HG02840 (cell line): ENCODE measurements at regions not wholly inside any gene's neighbourhood (a gene's known extent, or its start where the extent isn't known, plus 50 kb on each side); places are given as distances from the start of the nearest gene placed in this dataset.

Source experiments
- ATAC-seq: cut with Tn5 transposase; IDR thresholded peaks from one replicate; pipeline ENCODE4 v1.9.1; 2021; ENCODE audit warnings: mild to moderate bottlenecking, moderate library complexity, moderate number of reproducible peaks; ENCODE audit not compliant: unreplicated experiment, low FRiP score

DNA sequence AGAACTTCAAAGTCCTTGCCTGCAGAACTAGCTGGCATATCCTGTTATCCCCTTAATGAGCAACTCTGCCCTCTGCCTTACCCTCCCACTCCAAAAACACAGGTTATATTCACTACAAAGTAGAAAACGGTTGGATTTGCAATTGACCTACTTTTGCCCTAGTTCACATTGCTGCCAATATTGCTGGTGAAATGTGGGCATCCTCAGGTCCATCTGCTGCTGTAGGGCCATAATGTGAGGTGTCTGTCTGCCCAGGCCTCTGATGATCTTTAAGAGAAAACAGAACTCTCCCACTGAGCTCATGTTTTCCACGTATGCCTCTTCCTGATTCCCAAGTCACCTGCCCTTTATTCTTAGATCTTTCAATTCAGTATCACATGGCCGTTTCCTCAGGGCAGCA, 294.0 kb upstream of the CDH20 start:
- ATAC-seq: no peak

DNA sequence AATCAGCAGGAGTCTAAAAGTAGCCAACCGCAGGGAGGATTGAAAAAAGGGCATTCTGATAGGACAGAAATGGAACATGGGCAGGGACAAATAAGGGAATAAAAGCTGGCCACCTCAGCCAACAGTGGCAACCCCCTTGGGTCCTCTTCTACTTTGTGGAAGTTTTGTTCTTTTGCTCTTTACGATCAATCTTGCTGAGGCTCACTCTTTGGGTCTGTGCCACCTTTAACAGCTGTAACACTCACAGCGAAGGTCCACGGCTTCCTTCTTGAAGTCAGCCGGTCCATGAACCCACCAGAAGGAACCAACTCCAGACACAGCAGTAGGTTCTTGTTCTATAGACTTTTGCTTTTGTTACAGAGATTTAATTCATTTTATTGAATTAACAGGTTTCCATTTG, 285.4 kb upstream of the CDH20 start:
- ATAC-seq: no peak

DNA sequence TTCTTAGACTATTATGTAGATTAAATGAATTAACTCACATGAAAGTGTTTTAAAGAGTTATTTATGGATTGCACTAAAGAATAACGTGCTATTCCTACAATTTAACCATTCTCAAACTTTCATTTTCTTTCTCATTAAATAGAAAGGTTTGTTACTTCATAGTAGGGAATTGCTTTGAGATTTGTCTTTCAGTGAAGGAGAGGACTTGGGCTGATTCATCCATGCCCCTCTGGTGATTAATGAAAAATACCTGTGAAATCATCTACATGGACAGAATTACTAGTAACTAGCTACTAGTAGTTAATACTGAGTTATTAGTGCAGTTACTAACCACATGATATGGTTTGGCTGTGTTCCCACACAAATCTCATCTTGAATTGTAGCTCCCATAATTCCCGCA, 275.8 kb upstream of the CDH20 start:
- no peak for ATAC-seq

DNA sequence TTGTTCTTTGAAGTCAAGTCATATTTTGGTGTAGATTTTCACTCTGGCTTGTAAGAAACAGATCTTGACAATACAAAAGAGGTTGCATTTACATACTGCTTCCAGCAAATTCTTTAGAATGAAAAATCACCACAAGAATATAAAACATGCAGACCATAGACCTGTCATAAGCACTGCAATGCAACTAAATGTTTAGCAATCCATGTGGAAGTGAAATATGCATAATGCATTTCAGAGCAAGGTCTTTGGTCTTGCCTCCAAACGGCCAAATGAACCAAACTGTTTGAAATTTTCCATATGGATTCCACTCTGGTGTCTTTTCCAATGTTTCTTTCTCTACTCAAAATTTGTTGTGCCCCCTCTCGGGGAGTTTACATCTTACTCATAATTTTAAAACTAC, 271.0 kb upstream of the CDH20 start:
- ATAC-seq: no peak

DNA sequence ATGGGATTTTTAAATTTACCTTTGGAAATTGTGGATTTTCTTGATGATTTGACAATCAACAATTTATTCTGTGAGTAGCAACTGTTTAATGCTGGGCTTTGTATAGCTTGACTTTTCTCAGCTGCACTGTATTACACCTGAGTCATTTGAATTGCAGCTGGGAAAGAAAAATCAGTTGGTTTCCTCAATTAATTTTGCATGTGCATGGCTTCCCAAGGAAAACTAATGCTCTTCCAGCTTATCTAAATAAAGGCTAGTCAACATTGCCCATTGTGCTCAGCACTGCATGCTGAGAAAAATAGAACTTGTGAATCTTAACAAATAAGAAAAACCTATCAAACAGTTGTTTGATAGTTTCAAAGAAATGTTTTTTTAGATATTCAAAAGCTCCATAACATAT, 268.3 kb upstream of the CDH20 start:
- no peak for ATAC-seq

DNA sequence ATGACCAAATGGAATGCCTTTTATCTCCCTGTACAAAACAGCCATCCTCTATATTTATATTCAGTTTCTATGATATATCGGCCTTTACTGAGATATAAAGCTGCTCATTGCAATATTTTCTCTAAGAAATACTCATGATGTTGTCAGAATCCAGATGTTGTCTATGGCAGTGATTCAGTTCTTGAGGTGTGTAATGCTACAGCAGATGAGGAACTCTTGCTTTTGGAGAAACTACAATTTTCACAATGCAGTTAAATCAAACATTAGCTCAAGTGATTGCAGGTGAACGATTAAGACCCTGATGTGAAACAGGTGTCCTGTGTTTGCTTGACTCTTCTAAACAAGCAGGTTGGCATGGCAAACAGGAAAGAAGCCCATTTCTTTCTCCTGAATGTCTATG, 256.2 kb upstream of the CDH20 start:
- no peak for ATAC-seq

DNA sequence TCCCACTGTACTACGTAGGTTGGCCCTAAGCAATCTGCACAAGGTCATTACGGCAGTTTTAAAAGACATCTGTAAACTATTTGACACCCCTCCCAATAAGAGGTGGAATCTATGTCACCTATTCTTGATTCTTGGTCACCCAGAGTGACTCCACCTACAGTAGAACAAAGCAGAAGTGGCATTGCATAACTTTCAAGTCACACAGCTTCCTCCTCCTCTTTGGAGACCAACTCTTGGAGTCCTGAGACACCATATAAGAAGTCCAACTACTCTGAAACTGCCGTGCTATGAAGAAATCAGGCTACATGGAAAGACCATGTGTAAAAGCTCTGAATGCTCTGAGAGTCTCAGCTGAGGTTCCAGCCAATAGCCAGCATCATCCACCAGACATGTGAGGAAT, 253.5 kb upstream of the CDH20 start:
- ATAC-seq: no peak

DNA sequence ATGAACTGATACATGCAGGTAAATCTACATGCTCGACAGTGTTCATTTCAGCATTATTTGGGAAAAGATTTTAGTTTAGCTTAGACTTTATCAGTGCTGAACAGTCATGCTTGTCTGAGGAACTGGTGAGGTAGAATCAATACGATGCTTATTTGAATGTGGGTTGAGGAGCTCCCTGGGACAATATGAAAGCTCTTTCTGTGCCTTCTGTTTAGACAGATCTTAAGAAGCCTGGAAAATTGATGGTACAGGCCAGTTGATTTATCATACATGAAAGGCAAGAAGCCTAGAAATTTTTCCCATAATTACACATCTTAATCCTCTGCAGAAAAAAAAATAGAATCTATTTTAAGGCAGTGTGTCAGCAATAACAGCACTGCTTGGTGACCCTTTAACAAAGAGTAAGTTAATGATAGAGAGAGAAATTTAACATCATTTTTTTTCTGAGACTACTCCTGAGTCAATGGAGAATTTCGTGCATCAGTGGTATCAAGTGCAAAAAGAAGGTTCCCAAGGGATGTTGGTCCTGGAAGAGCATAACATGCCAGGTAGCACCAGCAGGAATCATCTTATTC, 252.2 kb upstream of the CDH20 start:
- ATAC-seq: no peak

DNA sequence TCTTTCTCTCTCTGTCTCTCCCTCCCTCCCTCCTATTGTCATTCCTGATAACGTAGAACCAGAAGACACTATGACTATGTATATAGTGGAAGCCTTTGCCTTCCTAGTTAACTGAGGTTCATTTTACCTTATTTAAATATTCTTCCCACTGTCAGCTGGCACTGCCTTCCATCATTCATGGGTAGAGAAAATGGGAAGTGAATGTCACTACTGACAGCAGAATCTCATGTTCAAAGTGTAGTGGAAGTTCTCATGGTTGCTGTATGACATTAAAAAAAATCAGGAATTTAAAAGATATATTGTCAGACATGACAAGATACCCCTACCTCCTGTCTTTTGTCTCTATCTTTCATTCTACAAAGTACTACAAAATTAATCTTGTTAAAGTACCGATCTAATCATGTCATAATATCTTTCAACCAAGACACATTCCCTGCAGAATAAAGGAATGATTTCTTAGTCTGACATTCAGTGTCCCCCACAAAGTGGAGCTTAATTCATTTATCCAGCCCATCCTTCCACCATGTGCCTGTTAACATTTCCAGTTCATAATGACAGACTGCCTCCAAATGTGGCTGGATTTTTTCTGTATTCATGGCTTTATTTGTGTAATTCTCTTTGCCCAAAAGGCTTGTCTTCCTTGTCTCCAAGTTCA, 250.1 kb upstream of the CDH20 start:
- no peak for ATAC-seq

DNA sequence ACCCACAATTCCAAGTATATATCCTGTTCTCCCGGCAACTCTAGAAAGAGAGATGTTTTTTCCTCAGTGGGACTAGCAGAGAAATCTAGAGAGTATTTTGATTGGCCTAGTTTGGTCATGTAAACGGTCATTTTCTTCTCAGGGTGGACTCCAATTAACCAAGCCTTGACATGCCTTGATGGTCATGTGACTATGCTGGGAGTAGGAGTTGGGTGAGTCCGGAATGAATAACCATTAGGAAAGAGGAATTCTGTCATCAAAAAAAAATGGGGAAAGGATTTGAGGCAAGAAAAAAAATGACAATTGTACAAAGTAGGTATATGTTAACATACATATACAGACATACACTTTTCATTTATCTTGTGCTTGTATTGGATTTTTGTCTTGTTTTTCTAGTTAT, 248.2 kb upstream of the CDH20 start:
- no peak for ATAC-seq

DNA sequence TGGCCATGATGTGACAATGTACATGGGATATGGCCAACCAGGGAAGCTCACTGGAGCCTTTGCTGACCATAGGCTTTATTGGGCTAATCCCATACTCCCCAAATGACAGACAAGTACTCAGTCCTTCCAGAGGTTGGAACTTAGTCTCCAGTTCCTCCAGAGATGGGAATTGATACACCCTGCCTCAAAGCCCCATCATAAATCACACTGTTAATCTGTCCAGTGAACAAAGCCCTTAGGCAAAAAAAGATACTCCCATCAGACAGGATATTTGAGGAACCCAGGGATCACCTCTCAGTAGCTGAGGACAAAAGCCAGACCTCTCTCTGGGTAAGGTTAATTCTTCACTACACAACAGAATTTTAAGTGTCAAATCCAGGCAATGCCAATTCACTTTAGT, 247.5 kb upstream of the CDH20 start:
- no peak for ATAC-seq

DNA sequence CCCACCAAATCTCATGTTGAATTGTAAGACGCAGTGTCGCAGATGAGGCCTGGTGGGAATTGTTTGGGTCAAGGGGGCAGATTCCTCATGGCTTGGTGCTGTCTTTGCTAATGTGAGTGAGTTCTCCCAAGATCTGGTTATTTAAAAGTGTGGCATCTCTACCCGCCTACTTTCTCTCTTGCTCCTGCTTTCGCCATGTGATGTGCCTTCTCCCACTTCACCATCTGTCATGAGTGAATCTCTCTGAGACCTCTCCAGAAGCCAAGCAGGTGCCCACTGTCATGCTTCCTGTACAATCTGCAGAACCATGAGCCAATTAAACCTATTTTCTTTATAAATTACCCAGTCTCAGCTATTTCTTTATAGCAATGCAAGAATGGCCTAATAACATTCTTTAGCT, 246.6 kb upstream of the CDH20 start:
- no peak for ATAC-seq

DNA sequence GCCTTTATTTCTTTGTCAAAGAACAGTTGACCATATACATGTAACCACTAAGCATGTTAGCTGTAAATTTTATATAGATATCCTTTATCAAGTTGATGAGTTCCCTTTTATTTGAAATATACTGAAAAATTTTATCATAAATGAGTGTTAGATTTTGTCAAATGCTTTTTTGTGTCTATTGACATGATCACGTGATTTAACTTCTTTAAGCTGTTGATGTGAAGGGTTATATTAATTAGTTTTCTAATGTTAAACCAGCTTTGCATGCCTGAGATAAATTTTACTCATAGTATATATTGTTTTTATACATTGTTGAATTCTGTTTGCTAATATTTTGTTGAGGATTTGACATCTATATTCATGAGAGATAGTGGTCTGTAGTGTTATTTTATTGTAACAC, 241.9 kb upstream of the CDH20 start:
- ATAC-seq: no peak

DNA sequence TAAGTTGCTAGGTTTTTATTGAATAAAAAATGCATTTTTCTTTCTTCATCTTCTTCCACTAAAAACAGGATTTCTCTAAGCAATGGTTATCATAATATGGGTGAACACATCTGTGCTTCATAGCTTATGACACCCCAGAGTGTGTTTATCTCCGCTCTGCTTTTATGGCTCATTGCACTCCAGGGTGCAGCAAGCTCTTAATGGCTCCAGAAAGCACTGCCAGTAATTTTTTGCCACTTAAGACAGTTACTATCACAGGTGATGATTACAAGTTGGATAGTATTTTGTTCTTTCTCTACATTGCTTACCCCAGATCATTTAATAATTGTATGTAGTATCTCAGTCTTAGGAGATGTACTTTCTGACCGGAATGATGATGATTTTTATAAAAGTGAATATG, 239.3 kb upstream of the CDH20 start:
- ATAC-seq: no peak

DNA sequence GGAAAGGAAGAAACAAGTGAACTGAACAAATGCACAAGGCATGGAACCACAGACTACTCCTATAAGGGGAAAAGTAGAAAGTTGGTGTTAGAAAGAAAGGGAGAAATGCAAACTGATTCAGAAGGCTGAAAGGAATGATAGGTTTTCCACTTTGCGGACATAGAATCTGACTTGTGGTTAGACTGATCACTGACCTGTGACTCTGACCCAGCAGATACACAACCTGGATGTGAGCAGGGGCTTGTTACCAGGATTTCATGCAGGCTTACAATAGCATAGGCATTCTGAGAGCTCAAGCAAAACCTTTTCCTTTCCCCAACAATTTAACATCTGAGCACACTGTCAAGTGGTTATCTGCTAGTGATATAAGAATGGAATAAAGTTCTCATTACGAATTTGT, 237.0 kb upstream of the CDH20 start:
- ATAC-seq: no peak

DNA sequence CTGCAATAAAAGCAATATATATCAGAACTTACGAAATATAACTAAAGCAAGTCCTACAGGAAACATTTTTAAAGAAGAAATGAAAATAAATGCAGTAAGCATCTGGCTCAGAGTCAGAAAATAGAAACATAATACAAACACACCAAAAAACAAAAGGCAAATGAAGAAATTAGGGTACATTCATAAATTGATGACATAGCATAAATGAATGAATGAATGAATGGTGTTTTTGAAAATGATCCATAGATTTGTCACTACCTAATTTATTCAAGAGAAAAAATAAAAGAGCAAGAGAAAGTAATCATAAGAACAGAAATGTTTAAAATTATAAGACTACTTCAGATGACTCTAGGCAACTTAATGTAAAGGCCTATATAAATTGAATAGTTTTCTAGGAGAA, 226.1 kb upstream of the CDH20 start:
- ATAC-seq: no peak

DNA sequence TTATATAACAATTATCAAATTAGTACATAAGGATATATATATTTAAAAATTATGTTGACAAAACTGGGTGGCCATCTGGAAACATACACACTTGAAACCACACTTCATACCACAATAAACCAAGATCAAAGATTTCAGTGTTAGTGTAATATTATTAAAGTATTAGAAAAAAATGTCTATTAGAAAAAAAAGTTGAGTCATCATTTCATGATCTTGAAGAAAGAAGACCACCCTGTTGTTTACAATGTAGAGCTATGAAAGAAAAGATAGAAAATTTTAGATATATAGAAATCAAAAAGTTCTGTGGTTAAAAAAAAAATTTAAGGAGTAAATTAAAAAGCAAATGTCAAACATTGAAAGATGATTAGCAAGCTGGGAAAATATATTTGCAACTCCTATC, 224.5 kb upstream of the CDH20 start:
- ATAC-seq: no peak

DNA sequence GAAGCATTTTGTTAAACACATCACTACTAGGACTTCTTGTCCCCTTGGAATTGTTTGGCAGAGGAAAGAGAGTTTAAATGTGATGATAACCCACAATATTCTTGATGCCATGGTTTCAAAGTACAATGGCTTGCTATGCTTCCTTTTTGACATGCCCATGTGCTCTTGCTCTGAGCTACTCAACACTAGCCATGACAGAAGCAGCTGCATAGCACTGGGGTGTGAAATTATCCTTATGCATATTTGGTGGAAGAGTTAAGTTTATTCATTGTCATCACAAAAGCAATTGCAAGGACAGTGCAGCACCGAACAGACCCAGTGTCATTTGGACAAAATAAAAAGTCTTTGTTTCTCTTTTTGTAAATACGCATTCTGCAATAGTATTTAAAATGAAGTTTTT, 209.9 kb upstream of the CDH20 start:
- ATAC-seq: no peak

DNA sequence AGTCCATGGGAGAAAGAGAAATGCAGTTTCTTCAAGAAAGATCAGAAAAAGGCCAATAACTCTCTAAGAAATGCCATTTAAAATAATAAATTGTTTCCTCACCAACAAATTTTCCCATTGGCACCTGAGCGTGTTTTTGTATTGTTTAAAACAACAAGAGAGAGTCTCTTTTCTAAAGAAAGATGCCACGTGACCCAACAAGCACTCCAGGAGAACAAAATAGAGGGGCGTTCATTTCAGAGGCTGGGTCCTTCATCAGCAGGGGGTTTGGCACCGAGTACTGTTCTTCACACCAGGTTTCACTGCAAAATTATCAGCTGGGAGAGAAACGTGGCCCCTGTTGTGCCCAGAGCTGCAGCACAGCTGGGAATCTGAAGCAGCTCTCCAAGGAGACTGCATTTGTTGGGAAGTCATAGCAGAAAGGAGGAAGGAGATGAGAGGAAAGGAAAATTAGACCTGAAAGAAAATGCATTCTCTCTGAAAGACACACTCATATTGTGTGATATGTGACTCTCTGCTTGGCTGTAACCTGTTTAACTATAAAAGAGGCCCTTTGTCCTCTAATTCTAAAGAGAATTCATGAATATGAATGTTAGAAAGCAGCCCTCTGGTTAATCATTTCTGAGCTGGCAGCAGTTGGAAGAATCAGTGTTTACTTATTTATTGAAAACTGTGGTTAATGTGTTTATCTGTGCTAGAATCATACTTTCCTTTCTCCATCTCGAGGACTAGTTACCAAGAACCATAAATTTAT, 205.3 kb upstream of the CDH20 start:
- ATAC-seq: no peak

DNA sequence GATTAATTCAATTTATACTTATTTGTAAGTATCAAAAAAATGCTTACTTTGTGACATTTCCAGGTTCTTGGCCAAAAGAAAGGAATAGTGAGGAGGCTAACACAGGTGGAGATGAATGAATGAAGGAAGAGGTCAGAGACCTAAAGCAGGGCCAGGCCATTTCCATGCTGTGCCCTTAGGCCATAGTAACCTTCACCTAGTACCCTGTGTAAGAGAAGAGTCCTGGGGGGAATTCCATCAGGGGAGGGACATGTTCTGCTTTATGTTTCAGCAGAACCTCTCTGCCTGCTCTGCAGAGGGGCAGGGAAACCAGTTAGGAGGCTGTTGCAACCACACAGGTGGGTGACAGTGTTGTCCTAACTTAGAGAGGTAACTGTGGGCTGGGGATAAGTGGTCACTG, 204.2 kb upstream of the CDH20 start:
- ATAC-seq: no peak

DNA sequence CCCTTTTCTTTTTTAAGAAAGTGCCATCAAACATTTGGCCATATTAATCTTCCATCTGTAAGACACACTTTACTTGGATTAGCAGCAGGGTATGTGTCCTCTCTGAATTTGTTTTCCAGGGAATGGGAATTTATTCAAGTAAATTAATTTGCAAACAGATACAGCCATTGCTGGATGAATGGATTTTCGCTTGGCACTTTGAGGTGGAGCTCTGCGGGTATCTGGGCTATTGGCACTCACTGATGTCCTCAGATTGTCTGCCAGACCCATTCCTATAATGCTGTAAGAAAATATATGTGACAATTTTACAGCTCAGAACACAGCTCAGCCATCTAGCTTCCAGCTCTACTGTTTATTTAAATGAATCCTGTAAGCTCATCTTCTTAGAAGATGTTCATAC, 201.2 kb upstream of the CDH20 start:
- ATAC-seq: no peak

DNA sequence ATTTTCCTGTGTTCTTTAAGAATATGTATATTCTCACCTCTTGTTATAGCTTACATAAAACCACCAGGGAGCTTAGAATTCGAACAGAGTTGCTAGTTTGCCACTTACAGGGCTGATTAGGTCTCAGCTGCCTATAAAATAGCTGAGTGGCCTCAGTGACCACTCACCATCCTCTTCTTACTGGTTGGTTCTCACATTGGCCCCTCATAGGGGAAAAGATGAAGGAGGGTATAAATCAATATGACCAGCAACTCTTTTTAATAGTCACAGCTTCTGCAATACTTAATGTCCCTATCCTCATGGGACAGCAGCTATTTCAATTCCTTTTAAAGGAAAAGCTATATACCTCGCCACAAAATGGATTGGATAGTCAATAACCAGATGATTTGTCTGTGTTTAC, 199.4 kb upstream of the CDH20 start:
- no peak for ATAC-seq
